K562 (cell line): ENCODE measurements at regions not wholly inside any gene's neighbourhood (a gene's known extent, or its start where the extent isn't known, plus 50 kb on each side); places are given as distances from the start of the nearest gene placed in this dataset.

ENCODE experiments used
- ATAC-seq: fragments of 200-7000 bp; cut with Tn5 transposase; 3 replicates; pipeline ENCODE4 v1.9.1; 2020; ENCODE audit warnings: moderate library complexity
- BruUV-seq: library from RNA; stranded (reverse); fragments of 400-500 nt; replicated peaks from 2 replicates; lab custom pipeline; 2021; lab: Mats Ljungman, UMichigan
- CTCF ChIA-PET: fragments of 300-600 bp; formaldehyde crosslinking; extraction: SDS; loops from one replicate; lab custom pipeline; 2021; ENCODE audit warnings: low intra/inter-chr PET ratio; lab: Yijun Ruan, JAX
- POLR2A ChIA-PET: fragments of 300-600, 350-650 bp; sonication (Branson Sonifier 250); formaldehyde crosslinking; extraction: SDS; loops from one replicate; lab custom pipeline; 2021; ENCODE audit warnings: antibody characterized with exemption, inconsistent platforms; lab: Yijun Ruan, JAX
- DNase-seq, 4 experiments: peaks; one replicate each; pipeline versions ENCODE4 v3.0.0 to v3.0.0-alpha.2; 2011 to 2018; ENCODE audit warnings: low spot score in 3 of 4, mixed read lengths in 3 of 4; ENCODE audit errors: extremely low read depth in 1 of 4
- FAIRE-seq: peaks from 2 replicates; lab custom pipeline; 2011; peaks lifted over from hg19 to GRCh38; lab: Jason Lieb, UNC
- H2AFZ ChIP-seq: 2 replicates; pipeline ENCODE4 v1.6.0; 2011; ENCODE audit warnings: low read depth, low read length, control low read depth, inconsistent platforms
- H3K27ac ChIP-seq: fragments of 200-600 bp; 3 replicates; pipeline ENCODE4 v1.8.0; 2011; ENCODE audit warnings: low read depth, mild to moderate bottlenecking, control low read depth, inconsistent platforms, low read length, moderate library complexity, mixed read lengths; ENCODE audit errors: extremely low read depth
- H3K27me3 ChIP-seq, 2 experiments: fragments of 300-600 bp in 1 of 2; 2 replicates in 1 of 2; 3 replicates in 1 of 2; pipeline versions ENCODE4 v1.6.0 to v1.8.0; 2011; ENCODE audit warnings: inconsistent platforms in 2 of 2, low read length in 2 of 2, mild to moderate bottlenecking in 1 of 2, mixed read lengths in 1 of 2, moderate library complexity in 1 of 2; ENCODE audit not compliant: control insufficient read depth in 2 of 2, insufficient read depth in 2 of 2
- H3K36me3 ChIP-seq: fragments of 300-600 bp; 3 replicates; pipeline ENCODE4 v1.8.0; 2011; ENCODE audit warnings: mild to moderate bottlenecking, low read length, inconsistent platforms; ENCODE audit not compliant: control insufficient read depth, insufficient read depth
- H3K4me1 ChIP-seq, 2 experiments: fragments of 200-600 bp in 1 of 2; replicated peaks in 1 of 2; 2 replicates in 1 of 2; 3 replicates in 1 of 2; pipeline versions ENCODE4 v1.5.1 to v1.8.0; 2011; ENCODE audit warnings: inconsistent platforms in 2 of 2, low read length in 2 of 2, mild to moderate bottlenecking in 1 of 2, mixed read lengths in 1 of 2, moderate library complexity in 1 of 2; ENCODE audit not compliant: control insufficient read depth in 2 of 2, insufficient read depth in 2 of 2
- H3K4me2 ChIP-seq: 2 replicates; pipeline ENCODE4 v1.6.1; 2011; ENCODE audit warnings: low read length, control low read depth, inconsistent platforms, mixed read lengths; ENCODE audit not compliant: insufficient read depth
- H3K4me3 ChIP-seq: fragments of 200-600 bp; sonication (generic), shearing (Covaris generic); 2 replicates; pipeline ENCODE4 v1.5.1; 2016; ENCODE audit warnings: control low read depth, inconsistent platforms
- H3K79me2 ChIP-seq: fragments of 200-600 bp; 3 replicates; pipeline ENCODE4 v1.8.0; 2011; ENCODE audit warnings: low read length, inconsistent platforms; ENCODE audit not compliant: control insufficient read depth, insufficient read depth
- H3K9ac ChIP-seq, 2 experiments: 2 replicates each; pipeline versions ENCODE4 v1.6.0 to v1.6.1; 2011; ENCODE audit warnings: low read depth in 2 of 2, low read length in 2 of 2, control low read depth in 1 of 2, inconsistent platforms in 1 of 2, mild to moderate bottlenecking in 1 of 2, mixed read lengths in 1 of 2; ENCODE audit not compliant: insufficient read depth in 1 of 2
- H3K9me1 ChIP-seq: one replicate; pipeline ENCODE4 v1.6.0; 2011; ENCODE audit warnings: inconsistent platforms, mild to moderate bottlenecking, low read length, moderate library complexity; ENCODE audit not compliant: control insufficient read depth, insufficient read depth
- H3K9me3 ChIP-seq: replicated peaks from 2 replicates; pipeline ENCODE4 v1.5.1; 2011; ENCODE audit warnings: low read depth, low read length, inconsistent platforms; ENCODE audit not compliant: control insufficient read depth, insufficient read depth
- H4K20me1 ChIP-seq: replicated peaks from 2 replicates; pipeline ENCODE4 v1.6.1; 2011; ENCODE audit warnings: low read length, inconsistent platforms, mixed read lengths; ENCODE audit not compliant: control insufficient read depth, insufficient read depth
- ARID1B ChIP-seq: fragments of 450-650 bp; IDR thresholded peaks from 2 replicates; pipeline ENCODE4 v1.6.1; 2016; ENCODE audit warnings: antibody characterized with exemption, mild to moderate bottlenecking, inconsistent platforms
- BMI1 ChIP-seq: fragments of 150-350 bp; IDR thresholded peaks from 2 replicates; pipeline ENCODE4 v1.6.1; 2014; ENCODE audit warnings: low read length
- C11orf30 ChIP-seq: fragments of 450-650 bp; IDR thresholded peaks from 2 replicates; pipeline ENCODE4 v1.6.1; 2016; ENCODE audit warnings: low read depth, mild to moderate bottlenecking
- HDAC3 ChIP-seq: fragments of 450-650 bp; IDR thresholded peaks from 2 replicates; pipeline ENCODE4 v1.6.1; 2018; ENCODE audit warnings: borderline replicate concordance, mild to moderate bottlenecking, moderate library complexity; ENCODE audit not compliant: partially characterized antibody
- NR1H2 ChIP-seq: sonication (generic); formaldehyde crosslinking; IDR thresholded peaks from 2 replicates; pipeline ENCODE4 v1.4.0; 2020; ENCODE audit warnings: mild to moderate bottlenecking, missing genetic modification reagents
- RBM25 ChIP-seq: fragments of 200-400 bp; formaldehyde crosslinking; IDR thresholded peaks from 2 replicates; pipeline ENCODE4 v1.6.1; 2018; ENCODE audit warnings: low read length, low read depth, moderate library complexity; ENCODE audit not compliant: severe bottlenecking
- THRAP3 ChIP-seq: fragments of 450-650 bp; IDR thresholded peaks from 2 replicates; pipeline ENCODE4 v1.6.1; 2016; ENCODE audit warnings: mild to moderate bottlenecking, inconsistent platforms, borderline replicate concordance
- ZNF224 ChIP-seq: sonication (generic); formaldehyde crosslinking; IDR thresholded peaks from 2 replicates; pipeline ENCODE4 v1.8.0; 2022; ENCODE audit warnings: mild to moderate bottlenecking, missing genetic modification reagents
- ZNF263 ChIP-seq: sonication (generic); formaldehyde crosslinking; IDR thresholded peaks from 2 replicates; pipeline ENCODE4 v1.8.0; 2022; ENCODE audit warnings: mild to moderate bottlenecking, missing genetic modification reagents, borderline replicate concordance
- ZNF586 ChIP-seq: fragments of 450-650 bp; formaldehyde crosslinking; conservative IDR thresholded peaks from 2 replicates; pipeline ENCODE4 v1.4.0; 2020; ENCODE audit warnings: mild to moderate bottlenecking, moderate library complexity
- WGBS: fragments of 100-300 bp; shearing (Covaris generic); methylation state at CpG from one replicate; pipeline ENCODE4 v1.1.6; 2016; ENCODE audit warnings: low coverage, mixed read lengths; ENCODE audit not compliant: insufficient coverage; ENCODE audit errors: missing lambda C conversion rate; 5-methylcytosine and 5-hydroxymethylcytosine counted together
- in situ Hi-C: fragments of 300-500 bp; cut with MboI; formaldehyde crosslinking; loops from 4 replicates; pipeline ENCODE4 v1.15.0; 2018; ENCODE audit warnings: inconsistent platforms, mixed read lengths
- intact Hi-C: fragments of 100-400 bp; cut with micrococcal nuclease; formaldehyde crosslinking; loops from 2 replicates; pipeline ENCODE4 v1.14.2; 2022

- peak; percentile 35; the same call in 1 of the 2 replicates for TF ChIP-seq C11orf30
Observed at GRCh38 chr12:105995961-105996431, 142.8 kb downstream of the NUAK1 start (continued).

- in situ Hi-C loops = no loop called here
- TF ChIP-seq NR1H2 (CRISPR knock-in tag) (no peak), ARID1B (no peak), ZNF224 (CRISPR knock-in tag) (no peak), ZNF263 (no peak), THRAP3 (no peak), ZNF586 (no peak), RBM25 (no peak), HDAC3 (no peak), BMI1 (no peak)
- no peak for FAIRE-seq
- Histone ChIP-seq H3K9me1 (no peaks in the 10 kb centered on the region), H3K4me1 (no peaks in the 10 kb centered on the region), H3K27ac (no peak overlapping the region), H3K4me3 (no peak overlapping the region), H2AFZ (no peak overlapping the region), H3K36me3 (no peaks in the 10 kb centered on the region), H3K9ac (no peak overlapping the region), H3K27me3 (peaks cover 6 to 19% of the 10 kb centered on the region in 2 experiments; a peak in 4 of 5 replicates), H4K20me1 (no peaks in the 10 kb centered on the region), H3K9me3 (no peaks in the 10 kb centered on the region), H3K4me2 (no peak overlapping the region), H3K79me2 (no peaks in the 10 kb centered on the region)
- no peak for DNase-seq
- no peak for ATAC-seq
- intact Hi-C loops = no loop called here
- BruUV-seq = no TSS peak
- WGBS = 0% methylated on average over 1 of the region's 1 CpG
- ChIA-PET CTCF (no interaction called here), POLR2A (no interaction called here)
Observed at GRCh38 chr12:105998561-105998960, 140.2 kb downstream of the NUAK1 start.
